GM12878 (cell line): ENCODE measurements at regions not wholly inside any gene's neighbourhood (a gene's known extent, or its start where the extent isn't known, plus 50 kb on each side); places are given as distances from the start of the nearest gene placed in this dataset.
A peak's percentile ranks its signal among the peaks of the same experiment; 100 is the strongest.

Source experiments
- ATAC-seq: fragments of 200-7000 bp; cut with Tn5 transposase; 3 replicates; pipeline ENCODE4 v1.9.1; 2020; ENCODE audit warnings: mild to moderate bottlenecking, moderate library complexity
- BruUV-seq: library from RNA; stranded (reverse); fragments of 400-500 nt; replicated peaks from 2 replicates; lab custom pipeline; 2021; lab: Mats Ljungman, UMichigan
- CTCF ChIA-PET: fragments of 300-600 bp; sonication (Branson Sonifier 250); formaldehyde crosslinking; extraction: SDS; loops from one replicate; lab custom pipeline; 2021; ENCODE audit warnings: inconsistent platforms; lab: Yijun Ruan, JAX
- POLR2A ChIA-PET: fragments of 350-600 bp; formaldehyde crosslinking; extraction: SDS; loops from one replicate; lab custom pipeline; 2021; ENCODE audit warnings: inconsistent platforms; lab: Charles Lee
- RAD21 ChIA-PET: fragments of 300-600 bp; sonication (Branson Sonifier 250); formaldehyde crosslinking; loops from one replicate; lab custom pipeline; 2023; ENCODE audit warnings: antibody characterized with exemption; ENCODE audit not compliant: unreplicated experiment; lab: Charles Lee
- SMC1A ChIA-PET: fragments of 300-600 bp; sonication (Branson Sonifier 250); formaldehyde crosslinking; loops from one replicate; lab custom pipeline; 2023; ENCODE audit not compliant: unreplicated experiment, uncharacterized antibody; lab: Charles Lee
- DNase-seq: peaks from one replicate; pipeline ENCODE4 v3.0.0-alpha.2; 2011; ENCODE audit warnings: low read depth, low spot score
- FAIRE-seq: peaks from 3 replicates; lab custom pipeline; 2011; peaks lifted over from hg19 to GRCh38; lab: Jason Lieb, UNC
- H2AFZ ChIP-seq: 2 replicates; pipeline ENCODE4 v1.6.0; 2011; ENCODE audit warnings: low read depth, low read length, control low read depth; ENCODE audit not compliant: control insufficient read depth
- H3K27ac ChIP-seq: 2 replicates; pipeline ENCODE4 v1.5.1; 2011; ENCODE audit warnings: control low read depth; ENCODE audit not compliant: control insufficient read depth, insufficient read depth
- H3K27me3 ChIP-seq, 2 experiments: replicated peaks in 1 of 2; 2 replicates each; pipeline versions ENCODE4 v1.6.0 to v1.6.1; 2011; ENCODE audit warnings: low read length in 1 of 2; ENCODE audit not compliant: control insufficient read depth in 2 of 2, insufficient read depth in 2 of 2
- H3K36me3 ChIP-seq, 2 experiments: 2 replicates each; pipeline ENCODE4 v1.5.1; 2011; ENCODE audit warnings: low read length in 1 of 2; ENCODE audit not compliant: control insufficient read depth in 2 of 2, insufficient read depth in 2 of 2
- H3K4me1 ChIP-seq: 2 replicates; pipeline ENCODE4 v1.6.1; 2011; ENCODE audit warnings: mild to moderate bottlenecking, low read length, moderate library complexity, mixed read lengths; ENCODE audit not compliant: control insufficient read depth, insufficient read depth
- H3K4me2 ChIP-seq: 2 replicates; pipeline ENCODE4 v1.6.0; 2011; ENCODE audit warnings: control low read depth; ENCODE audit not compliant: control insufficient read depth, insufficient read depth
- H3K4me3 ChIP-seq: fragments of 200-600 bp; sonication (generic); 2 replicates; pipeline ENCODE4 v1.5.1; 2016
- H3K79me2 ChIP-seq: 2 replicates; pipeline ENCODE4 v1.6.0; 2011; ENCODE audit warnings: low read length; ENCODE audit not compliant: control insufficient read depth, insufficient read depth
- H3K9ac ChIP-seq: 2 replicates; pipeline ENCODE4 v1.8.0; 2011; ENCODE audit warnings: low read length, control low read depth, mixed read lengths; ENCODE audit not compliant: control insufficient read depth, insufficient read depth
- H3K9me3 ChIP-seq: replicated peaks from 3 replicates; pipeline ENCODE4 v1.5.1; 2011; ENCODE audit warnings: mild to moderate bottlenecking, low read length; ENCODE audit not compliant: control insufficient read depth, insufficient read depth
- H4K20me1 ChIP-seq: 2 replicates; pipeline ENCODE4 v1.6.0; 2011; ENCODE audit not compliant: control insufficient read depth, insufficient read depth
- ATF7 ChIP-seq: fragments of 450-650 bp; IDR thresholded peaks from 2 replicates; pipeline ENCODE4 v1.6.1; 2016; ENCODE audit warnings: low read depth, mild to moderate bottlenecking
- CBX5 ChIP-seq: sonication (generic); IDR thresholded peaks from 2 replicates; pipeline ENCODE4 v1.6.1; 2016; ENCODE audit warnings: low read depth, moderate library complexity, mild to moderate bottlenecking, inconsistent platforms
- CEBPB ChIP-seq, 2 experiments: fragments of 150-350 bp in 1 of 2; IDR thresholded peaks; 2 replicates each; pipeline ENCODE4 v1.6.1; 2012 to 2014; ENCODE audit warnings: low read depth in 2 of 2, low read length in 2 of 2, borderline replicate concordance in 1 of 2, inconsistent platforms in 1 of 2
- CREB1 ChIP-seq: IDR thresholded peaks from 2 replicates; pipeline ENCODE4 v1.6.1; 2012; ENCODE audit warnings: low read depth, mild to moderate bottlenecking, inconsistent platforms
- EED ChIP-seq: sonication (generic); IDR thresholded peaks from 2 replicates; pipeline ENCODE4 v1.6.1; 2016; ENCODE audit warnings: antibody characterized with exemption, low read depth
- HCFC1 ChIP-seq: fragments of 150-350 bp; IDR thresholded peaks from 2 replicates; pipeline ENCODE4 v1.6.1; 2014; ENCODE audit warnings: low read length
- JUND ChIP-seq: IDR thresholded peaks from 2 replicates; pipeline ENCODE4 v1.6.1; 2012; ENCODE audit warnings: low read depth, mild to moderate bottlenecking, low read length, improper control_type of control experiment, moderate library complexity
- MYC ChIP-seq: IDR thresholded peaks from 2 replicates; pipeline ENCODE4 v1.6.1; 2011; ENCODE audit warnings: mild to moderate bottlenecking, low read length, moderate library complexity, inconsistent platforms; ENCODE audit not compliant: insufficient read depth, insufficient replicate concordance, insufficient read length, severe bottlenecking
- NR2C2 ChIP-seq: IDR thresholded peaks from 2 replicates; pipeline ENCODE4 v1.6.1; 2011; ENCODE audit warnings: borderline replicate concordance, low read depth; ENCODE audit not compliant: control insufficient read depth, insufficient read length
- POU2F2 ChIP-seq: IDR thresholded peaks from 3 replicates; pipeline ENCODE4 v1.6.1; 2011; ENCODE audit warnings: low read depth, mild to moderate bottlenecking, low read length, borderline replicate concordance
- RELA ChIP-seq: fragments of 450-650 bp; IDR thresholded peaks from 2 replicates; pipeline ENCODE4 v1.8.0; 2014; ENCODE audit warnings: borderline replicate concordance; ENCODE audit not compliant: partially characterized antibody
- SMAD5 ChIP-seq: IDR thresholded peaks from 2 replicates; pipeline ENCODE4 v1.6.1; 2016; ENCODE audit warnings: antibody characterized with exemption, low read depth
- SMC3 ChIP-seq: IDR thresholded peaks from 2 replicates; pipeline ENCODE4 v1.6.1; 2011; ENCODE audit warnings: low read length, improper control_type of control experiment, borderline replicate concordance
- SREBF1 ChIP-seq: IDR thresholded peaks from 2 replicates; pipeline ENCODE4 v1.6.1; 2012; ENCODE audit warnings: mild to moderate bottlenecking, low read length
- TBL1XR1 ChIP-seq: IDR thresholded peaks from 2 replicates; pipeline ENCODE4 v1.6.1; 2012; ENCODE audit warnings: low read depth, low read length, improper control_type of control experiment
- TCF7 ChIP-seq: IDR thresholded peaks from 2 replicates; pipeline ENCODE4 v1.6.1; 2014; ENCODE audit warnings: antibody characterized with exemption, borderline replicate concordance
- ZNF24 ChIP-seq: fragments of 450-650 bp; IDR thresholded peaks from 2 replicates; pipeline ENCODE4 v1.6.1; 2017; ENCODE audit warnings: antibody characterized with exemption, mild to moderate bottlenecking
- ZSCAN29 ChIP-seq: fragments of 450-650 bp; IDR thresholded peaks from 2 replicates; pipeline ENCODE4 v1.6.1; 2017; ENCODE audit warnings: mild to moderate bottlenecking, moderate library complexity
- WGBS: methylation state at CpG from one replicate; pipeline ENCODE4 v1.1.6; 2016; ENCODE audit warnings: low lambda C conversion rate; ENCODE audit not compliant: insufficient replicate concordance, insufficient coverage; ENCODE audit errors: missing lambda C conversion rate; 5-methylcytosine and 5-hydroxymethylcytosine counted together
- in situ Hi-C: fragments of 300-500 bp; cut with MboI; formaldehyde crosslinking; loops from 9 replicates; pipeline ENCODE4 v1.14.3; 2018; ENCODE audit warnings: mixed read lengths
- intact Hi-C: fragments of 100-400 bp; cut with micrococcal nuclease; formaldehyde crosslinking; loops from one replicate; pipeline ENCODE4 v1.14.2; 2022; ENCODE audit not compliant: unreplicated experiment
- TF ChIP-seq, protein P1 (sequence below): IDR thresholded peaks from 2 replicates; pipeline ENCODE4 v1.6.1; 2012; ENCODE audit warnings: low read depth, low read length, improper control_type of control experiment
- TF ChIP-seq, protein P2 (sequence below): fragments of 450-650 bp; IDR thresholded peaks from 2 replicates; pipeline ENCODE4 v1.6.1; 2017; ENCODE audit warnings: low read depth, mild to moderate bottlenecking, moderate library complexity
- TF ChIP-seq, protein P3 (sequence below): IDR thresholded peaks from 2 replicates; pipeline ENCODE4 v1.6.1; 2012; ENCODE audit warnings: low read length, inconsistent platforms
- TF ChIP-seq, protein P4 (sequence below), 3 experiments: IDR thresholded peaks in 2 of 3; conservative IDR thresholded peaks in 1 of 3; 2 replicates each; pipeline ENCODE4 v1.5.1; 2011; ENCODE audit warnings: low read depth in 3 of 3, low read length in 3 of 3, mild to moderate bottlenecking in 3 of 3, control low read depth in 2 of 3, moderate library complexity in 2 of 3, inconsistent platforms in 1 of 3, mixed read lengths in 1 of 3; ENCODE audit not compliant: control insufficient read depth in 2 of 3, insufficient read depth in 1 of 3; ENCODE audit errors: extremely low read depth in 1 of 3

DNA sequence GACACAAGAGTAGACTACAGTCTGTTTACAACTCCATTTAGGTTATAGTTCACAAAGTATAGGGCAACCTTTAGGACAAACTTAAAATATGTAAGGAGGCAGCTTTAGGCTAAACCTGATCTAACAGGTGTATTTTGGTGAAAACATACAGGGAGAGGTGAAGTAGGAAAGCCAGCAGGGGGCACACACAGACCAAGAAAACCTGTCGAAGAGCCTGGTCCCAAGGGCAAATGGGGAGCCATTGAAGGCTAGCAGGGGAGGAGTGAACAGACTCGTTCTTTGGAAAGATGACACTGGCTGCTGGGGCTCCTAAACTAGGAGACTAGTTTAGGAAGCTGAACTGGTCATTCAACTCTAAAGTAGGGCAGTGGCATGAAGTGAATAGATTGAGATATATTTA, 138.8 kb upstream of the WSCD2 start:
- intact Hi-C loops, result loop anchor here (1.0 to 5.0 kb wide), 4 partner anchors 202 to 522 kb away; no protein-coding TSS in a partner anchor
- no TSS peak for BruUV-seq
- SMC1A ChIA-PET, result interaction anchor here (0.5 to 5.0 kb wide), 9 partner anchors 24 to 522 kb away, joined by 3 to 32 read pairs (median 3); no protein-coding TSS in a partner anchor
- Histone ChIP-seq H3K4me2 (no peak overlapping the region), H2AFZ (no peak overlapping the region), H4K20me1 (no peaks in the 10 kb centered on the region), H3K4me3 (no peak overlapping the region), H3K27me3 (no peaks in the 10 kb centered on the region), H3K9ac (no peak overlapping the region), H3K36me3 (no peaks in the 10 kb centered on the region), H3K4me1 (no peaks in the 10 kb centered on the region), H3K79me2 (no peaks in the 10 kb centered on the region), H3K9me3 (no peaks in the 10 kb centered on the region), H3K27ac (no peak overlapping the region)
- no peak for FAIRE-seq
- CTCF ChIA-PET, result interaction anchor here (0.6 to 6.4 kb wide), 16 partner anchors 9 to 961 kb away, joined by 3 to 51 read pairs (median 5); no protein-coding TSS in a partner anchor
- in situ Hi-C loops, result no loop called here
- RAD21 ChIA-PET, result interaction anchor here (1.3 to 1.4 kb wide), 4 partner anchors 72 to 522 kb away, joined by 3 to 4 read pairs (median 4); no protein-coding TSS in a partner anchor
- POLR2A ChIA-PET, result no interaction called here
- ATAC-seq, result peak; percentile 85
- DNase-seq, result no peak
- 0% methylated on average over 2 of the region's 2 CpGs for WGBS
- TF ChIP-seq SMAD5 (no peak), HCFC1 (no peak), ATF7 (no peak), TCF7 (no peak), JUND (no peak), ZSCAN29 (no peak), TBL1XR1 (no peak), CEBPB (IDR thresholded peaks at IDR 0.05; ENCODE audit: borderline replicate concordance in 1 of 2, low read depth in 2 of 2, low read length in 2 of 2) (no peak), NR2C2 (no peak), RELA (no peak), CBX5 (no peak), SREBF1 (no peak), ZNF24 (no peak), EED (no peak), MYC (no peak), POU2F2 (no peak), SMC3 (peak; percentile 45; the same call in 1 of the 2 replicates), CREB1 (no peak)
- TF ChIP-seq, protein P1, sequence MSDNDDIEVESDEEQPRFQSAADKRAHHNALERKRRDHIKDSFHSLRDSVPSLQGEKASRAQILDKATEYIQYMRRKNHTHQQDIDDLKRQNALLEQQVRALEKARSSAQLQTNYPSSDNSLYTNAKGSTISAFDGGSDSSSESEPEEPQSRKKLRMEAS, result no peak
- TF ChIP-seq, protein P2, sequence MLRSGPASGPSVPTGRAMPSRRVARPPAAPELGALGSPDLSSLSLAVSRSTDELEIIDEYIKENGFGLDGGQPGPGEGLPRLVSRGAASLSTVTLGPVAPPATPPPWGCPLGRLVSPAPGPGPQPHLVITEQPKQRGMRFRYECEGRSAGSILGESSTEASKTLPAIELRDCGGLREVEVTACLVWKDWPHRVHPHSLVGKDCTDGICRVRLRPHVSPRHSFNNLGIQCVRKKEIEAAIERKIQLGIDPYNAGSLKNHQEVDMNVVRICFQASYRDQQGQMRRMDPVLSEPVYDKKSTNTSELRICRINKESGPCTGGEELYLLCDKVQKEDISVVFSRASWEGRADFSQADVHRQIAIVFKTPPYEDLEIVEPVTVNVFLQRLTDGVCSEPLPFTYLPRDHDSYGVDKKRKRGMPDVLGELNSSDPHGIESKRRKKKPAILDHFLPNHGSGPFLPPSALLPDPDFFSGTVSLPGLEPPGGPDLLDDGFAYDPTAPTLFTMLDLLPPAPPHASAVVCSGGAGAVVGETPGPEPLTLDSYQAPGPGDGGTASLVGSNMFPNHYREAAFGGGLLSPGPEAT, result no peak
- TF ChIP-seq, protein P3, sequence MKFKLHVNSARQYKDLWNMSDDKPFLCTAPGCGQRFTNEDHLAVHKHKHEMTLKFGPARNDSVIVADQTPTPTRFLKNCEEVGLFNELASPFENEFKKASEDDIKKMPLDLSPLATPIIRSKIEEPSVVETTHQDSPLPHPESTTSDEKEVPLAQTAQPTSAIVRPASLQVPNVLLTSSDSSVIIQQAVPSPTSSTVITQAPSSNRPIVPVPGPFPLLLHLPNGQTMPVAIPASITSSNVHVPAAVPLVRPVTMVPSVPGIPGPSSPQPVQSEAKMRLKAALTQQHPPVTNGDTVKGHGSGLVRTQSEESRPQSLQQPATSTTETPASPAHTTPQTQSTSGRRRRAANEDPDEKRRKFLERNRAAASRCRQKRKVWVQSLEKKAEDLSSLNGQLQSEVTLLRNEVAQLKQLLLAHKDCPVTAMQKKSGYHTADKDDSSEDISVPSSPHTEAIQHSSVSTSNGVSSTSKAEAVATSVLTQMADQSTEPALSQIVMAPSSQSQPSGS, result no peak
- TF ChIP-seq, protein P4, sequence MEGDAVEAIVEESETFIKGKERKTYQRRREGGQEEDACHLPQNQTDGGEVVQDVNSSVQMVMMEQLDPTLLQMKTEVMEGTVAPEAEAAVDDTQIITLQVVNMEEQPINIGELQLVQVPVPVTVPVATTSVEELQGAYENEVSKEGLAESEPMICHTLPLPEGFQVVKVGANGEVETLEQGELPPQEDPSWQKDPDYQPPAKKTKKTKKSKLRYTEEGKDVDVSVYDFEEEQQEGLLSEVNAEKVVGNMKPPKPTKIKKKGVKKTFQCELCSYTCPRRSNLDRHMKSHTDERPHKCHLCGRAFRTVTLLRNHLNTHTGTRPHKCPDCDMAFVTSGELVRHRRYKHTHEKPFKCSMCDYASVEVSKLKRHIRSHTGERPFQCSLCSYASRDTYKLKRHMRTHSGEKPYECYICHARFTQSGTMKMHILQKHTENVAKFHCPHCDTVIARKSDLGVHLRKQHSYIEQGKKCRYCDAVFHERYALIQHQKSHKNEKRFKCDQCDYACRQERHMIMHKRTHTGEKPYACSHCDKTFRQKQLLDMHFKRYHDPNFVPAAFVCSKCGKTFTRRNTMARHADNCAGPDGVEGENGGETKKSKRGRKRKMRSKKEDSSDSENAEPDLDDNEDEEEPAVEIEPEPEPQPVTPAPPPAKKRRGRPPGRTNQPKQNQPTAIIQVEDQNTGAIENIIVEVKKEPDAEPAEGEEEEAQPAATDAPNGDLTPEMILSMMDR (IDR thresholded peaks at IDR 0.05 in 2 of 3, conservative IDR thresholded peaks at IDR 0.05 in 1 of 3; ENCODE audit: control insufficient read depth in 2 of 3, extremely low read depth in 1 of 3, insufficient read depth in 1 of 3, low read depth in 3 of 3, low read length in 3 of 3), result peak; percentile 44 to 49 (median 48); a peak in 5 of 6 replicates
